ENCODE measurements at regions not wholly inside any gene's neighbourhood (a gene's known extent, or its start where the extent isn't known, plus 50 kb on each side); places are given as distances from the start of the nearest gene placed in this dataset.
"Not testable (repeated sequence)": the region's sequence is repeated elsewhere in the genome, so short reads cannot be mapped to it uniquely, and the experiment has no call there.

DNA sequence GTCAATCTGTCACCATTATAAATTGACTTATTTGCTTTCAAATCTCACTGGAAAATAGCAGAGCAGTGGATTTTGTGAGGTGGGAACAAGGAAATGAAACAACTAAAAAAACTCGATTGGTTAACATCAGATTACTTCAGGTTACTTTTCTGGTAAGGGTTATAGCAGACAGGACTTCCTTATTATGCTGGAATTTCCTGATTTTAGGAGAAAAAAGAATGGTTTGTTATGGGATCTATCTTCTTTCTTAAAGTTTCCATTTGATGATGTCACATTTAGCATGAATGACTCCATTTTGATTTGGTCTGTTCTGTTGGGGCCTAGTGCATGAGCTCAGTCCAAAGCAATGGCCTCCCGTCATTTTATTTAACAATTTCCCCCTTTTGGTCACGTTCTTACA lies 210.6 kb downstream of the KCNJ2 start:
- intact Hi-C loops (cut with DNase I) = loop anchor here in 1 of 2 donors (2.0 kb wide), 1 partner anchor 55 kb away; no protein-coding TSS in a partner anchor
- Histone ChIP-seq H3K4me3 (ENCODE audit: low read length in 2 of 2) (no peak overlapping the region), H3K9me3 (ENCODE audit: control insufficient read depth, low read length) (no peaks in the 10 kb centered on the region), H3K27ac (ENCODE audit: low read depth in 1 of 2, low read length in 2 of 2) (no peak overlapping the region), H3K27me3 (ENCODE audit: control insufficient read depth in 1 of 2, insufficient read depth in 2 of 2, low read length in 1 of 2) (no peaks in the 10 kb centered on the region), H3K4me1 (ENCODE audit: control insufficient read depth in 1 of 2, insufficient read depth in 2 of 2, low read length in 2 of 2) (no peaks in the 10 kb centered on the region), H3K36me3 (ENCODE audit: control insufficient read depth in 1 of 2, insufficient read depth in 2 of 2, low read length in 1 of 2) (no peaks in the 10 kb centered on the region)
- DNase-seq (no peak), ATAC-seq (ENCODE audit: low FRiP score) (no peak)
- WGBS, 2 donors = 81 to 82% methylated on average over 3 of the region's 3 CpGs

DNA sequence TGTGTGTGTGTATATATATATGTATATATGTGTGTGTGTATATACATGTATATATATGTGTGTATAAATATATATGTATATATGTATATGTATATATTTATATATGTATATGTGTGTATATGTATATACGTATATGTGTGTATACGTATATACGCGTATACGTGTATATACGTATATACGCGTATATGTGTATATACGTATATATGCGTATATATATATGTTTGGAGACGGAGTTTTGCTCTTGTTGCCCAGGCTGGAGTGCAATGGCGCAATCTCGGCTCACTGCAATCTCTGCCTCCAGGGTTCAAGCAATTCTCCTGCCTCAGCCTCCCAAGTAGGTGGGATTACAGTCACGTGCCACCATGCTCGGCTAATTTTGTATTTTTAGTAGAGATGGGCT lies 212.6 kb downstream of the KCNJ2 start:
- DNase-seq; H3K27me3 ChIP-seq (ENCODE audit: control insufficient read depth in 1 of 2, insufficient read depth in 2 of 2, low read length in 1 of 2); intact Hi-C loops (cut with DNase I); H3K4me1 ChIP-seq (ENCODE audit: control insufficient read depth in 1 of 2, insufficient read depth in 2 of 2, low read length in 2 of 2); H3K27ac ChIP-seq (ENCODE audit: low read depth in 1 of 2, low read length in 2 of 2); ATAC-seq (ENCODE audit: low FRiP score); H3K36me3 ChIP-seq (ENCODE audit: control insufficient read depth in 1 of 2, insufficient read depth in 2 of 2, low read length in 1 of 2); H3K4me3 ChIP-seq (ENCODE audit: low read length in 2 of 2); H3K9me3 ChIP-seq (ENCODE audit: control insufficient read depth, low read length): not testable (repeated sequence)
- 97% methylated on average over 15 of the region's 15 CpGs for WGBS, 2 donors

DNA sequence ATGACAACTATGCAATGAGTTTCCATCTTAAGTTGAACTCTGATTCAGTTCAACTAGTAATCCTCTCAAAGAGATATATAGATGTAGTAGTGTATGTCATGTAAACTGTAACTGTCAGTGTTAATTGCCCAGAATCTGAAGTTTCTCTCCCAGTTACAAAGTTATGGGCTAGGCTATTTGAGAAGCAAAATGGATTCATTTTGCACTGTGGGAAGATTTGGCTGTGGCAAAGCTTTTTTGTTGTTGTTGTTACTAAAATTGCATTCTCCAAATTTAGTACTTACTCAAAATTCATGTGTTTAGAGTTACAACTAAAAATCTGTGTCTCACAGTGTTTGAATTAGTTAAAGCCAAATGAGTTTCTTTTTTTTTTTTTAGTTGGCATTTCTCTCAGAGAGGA lies 219.0 kb downstream of the KCNJ2 start:
- DNase-seq = no peak
- no peak overlapping the region for H3K27ac ChIP-seq (ENCODE audit: low read depth in 1 of 2, low read length in 2 of 2)
- no peak overlapping the region for H3K4me3 ChIP-seq (ENCODE audit: low read length in 2 of 2)
- ATAC-seq (ENCODE audit: low FRiP score) = no peak
- intact Hi-C loops (cut with DNase I) = no loop called here
- H3K9me3 ChIP-seq (ENCODE audit: control insufficient read depth, low read length) = no peaks in the 10 kb centered on the region
- H3K36me3 ChIP-seq (ENCODE audit: control insufficient read depth in 1 of 2, insufficient read depth in 2 of 2, low read length in 1 of 2) = no peaks in the 10 kb centered on the region
- no peaks in the 10 kb centered on the region for H3K4me1 ChIP-seq (ENCODE audit: control insufficient read depth in 1 of 2, insufficient read depth in 2 of 2, low read length in 2 of 2)
- H3K27me3 ChIP-seq (ENCODE audit: control insufficient read depth in 1 of 2, insufficient read depth in 2 of 2, low read length in 1 of 2) = no peaks in the 10 kb centered on the region

DNA sequence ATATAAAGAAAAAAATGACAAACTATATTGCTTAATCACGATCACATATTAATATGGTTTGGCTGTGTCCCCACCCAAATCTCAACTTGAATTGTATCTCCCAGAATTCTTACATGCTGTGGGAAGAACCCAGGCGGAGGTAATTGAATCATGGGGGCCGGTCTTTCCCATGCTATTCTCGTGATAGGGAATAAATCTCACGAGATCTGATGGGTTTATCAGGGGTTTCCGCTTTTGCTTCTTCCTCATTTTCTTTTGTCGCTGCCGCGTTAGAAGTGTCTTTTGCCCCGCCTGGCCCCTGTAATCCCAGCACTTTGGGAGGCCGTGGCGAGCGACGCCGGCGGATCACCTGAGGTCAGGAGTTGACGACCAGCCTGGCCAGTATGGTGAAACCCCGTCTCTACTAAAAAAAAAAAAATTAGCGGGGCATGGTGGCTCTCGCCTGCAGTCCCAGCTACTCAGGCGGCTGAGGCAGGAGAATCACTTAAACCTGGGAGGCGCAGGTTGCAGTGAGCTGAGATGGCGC lies 220.0 kb downstream of the KCNJ2 start:
- H3K27me3 ChIP-seq (ENCODE audit: control insufficient read depth in 1 of 2, insufficient read depth in 2 of 2, low read length in 1 of 2); H3K36me3 ChIP-seq (ENCODE audit: control insufficient read depth in 1 of 2, insufficient read depth in 2 of 2, low read length in 1 of 2); DNase-seq; ATAC-seq (ENCODE audit: low FRiP score); intact Hi-C loops (cut with DNase I); H3K4me1 ChIP-seq (ENCODE audit: control insufficient read depth in 1 of 2, insufficient read depth in 2 of 2, low read length in 2 of 2); H3K4me3 ChIP-seq (ENCODE audit: low read length in 2 of 2); H3K9me3 ChIP-seq (ENCODE audit: control insufficient read depth, low read length); H3K27ac ChIP-seq (ENCODE audit: low read depth in 1 of 2, low read length in 2 of 2): not testable (repeated sequence)
- WGBS, 2 donors = 90% methylated on average over 23 of the region's 23 CpGs

DNA sequence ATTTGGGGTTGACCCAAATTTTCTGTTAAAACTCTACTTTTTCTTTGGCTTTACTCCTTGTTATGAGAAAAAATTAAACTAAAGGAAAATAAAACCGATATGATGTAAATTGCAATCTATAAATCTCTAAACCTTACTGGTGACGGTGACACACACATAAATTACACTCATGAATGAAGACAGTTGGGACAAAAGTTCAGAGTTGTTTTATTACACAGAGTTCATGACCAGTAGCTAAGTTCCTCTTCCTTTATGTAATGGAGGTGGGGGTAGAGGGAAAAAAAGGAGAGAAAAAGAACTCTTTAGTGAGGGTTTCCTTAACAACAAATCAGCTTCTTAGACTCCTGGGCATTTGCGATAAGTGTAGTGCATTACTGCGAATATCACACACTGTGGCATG lies 220.7 kb downstream of the KCNJ2 start:
- H3K27ac ChIP-seq (ENCODE audit: low read depth in 1 of 2, low read length in 2 of 2) = no peak overlapping the region
- H3K9me3 ChIP-seq (ENCODE audit: control insufficient read depth, low read length) = no peaks in the 10 kb centered on the region
- no peaks in the 10 kb centered on the region for H3K27me3 ChIP-seq (ENCODE audit: control insufficient read depth in 1 of 2, insufficient read depth in 2 of 2, low read length in 1 of 2)
- H3K4me1 ChIP-seq (ENCODE audit: control insufficient read depth in 1 of 2, insufficient read depth in 2 of 2, low read length in 2 of 2) = no peaks in the 10 kb centered on the region
- no peak for DNase-seq
- no peak for ATAC-seq (ENCODE audit: low FRiP score)
- H3K36me3 ChIP-seq (ENCODE audit: control insufficient read depth in 1 of 2, insufficient read depth in 2 of 2, low read length in 1 of 2) = no peaks in the 10 kb centered on the region
- WGBS, 2 donors = 18 to 42% methylated on average over 4 of the region's 4 CpGs
- H3K4me3 ChIP-seq (ENCODE audit: low read length in 2 of 2) = no peak overlapping the region
- intact Hi-C loops (cut with DNase I) = no loop called here

DNA sequence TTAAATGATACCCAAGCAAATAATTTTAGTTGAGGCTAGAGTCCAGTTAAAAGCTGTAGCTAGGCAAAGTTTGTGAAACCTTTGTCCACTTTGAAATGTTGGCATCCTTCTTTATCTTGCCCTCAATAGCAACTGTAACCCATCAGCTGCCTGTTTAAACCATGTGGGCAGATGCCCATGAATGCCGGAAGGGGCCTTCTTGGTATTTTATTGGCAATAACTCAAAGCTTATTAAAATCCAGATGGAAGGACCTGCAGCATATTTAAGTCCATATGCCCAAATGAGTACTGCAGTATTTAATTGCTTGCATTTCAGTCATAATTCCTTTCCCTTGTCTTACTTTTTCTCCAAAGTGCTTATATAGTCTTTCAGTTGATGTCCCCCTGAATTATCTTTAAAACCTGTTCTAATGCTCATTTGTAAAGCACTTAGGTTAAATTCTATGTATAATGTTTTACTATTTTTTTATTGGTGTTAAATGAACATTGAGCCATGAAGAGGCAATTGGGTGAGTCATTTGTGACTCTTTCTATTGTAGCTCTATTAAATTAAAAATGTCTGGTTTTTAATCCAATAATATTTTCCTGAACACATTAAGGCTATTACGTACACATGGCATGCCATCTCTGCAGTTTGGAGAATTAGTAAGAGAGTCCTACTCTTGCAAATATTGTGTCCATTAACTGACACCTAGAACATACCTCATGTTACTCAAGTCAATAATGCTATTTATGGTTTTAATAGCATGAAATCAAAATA lies 225.3 kb downstream of the KCNJ2 start:
- Histone ChIP-seq H3K36me3 (ENCODE audit: control insufficient read depth in 1 of 2, insufficient read depth in 2 of 2, low read length in 1 of 2) (no peaks in the 10 kb centered on the region), H3K27me3 (ENCODE audit: control insufficient read depth in 1 of 2, insufficient read depth in 2 of 2, low read length in 1 of 2) (no peaks in the 10 kb centered on the region), H3K9me3 (ENCODE audit: control insufficient read depth, low read length) (no peaks in the 10 kb centered on the region), H3K4me1 (ENCODE audit: control insufficient read depth in 1 of 2, insufficient read depth in 2 of 2, low read length in 2 of 2) (no peaks in the 10 kb centered on the region), H3K4me3 (ENCODE audit: low read length in 2 of 2) (no peak overlapping the region), H3K27ac (ENCODE audit: low read depth in 1 of 2, low read length in 2 of 2) (no peak overlapping the region)
- ATAC-seq (ENCODE audit: low FRiP score) = no peak
- intact Hi-C loops (cut with DNase I) = no loop called here
- DNase-seq = no peak
- WGBS, 2 donors = 79 to 81% methylated on average over 2 of the region's 2 CpGs

DNA sequence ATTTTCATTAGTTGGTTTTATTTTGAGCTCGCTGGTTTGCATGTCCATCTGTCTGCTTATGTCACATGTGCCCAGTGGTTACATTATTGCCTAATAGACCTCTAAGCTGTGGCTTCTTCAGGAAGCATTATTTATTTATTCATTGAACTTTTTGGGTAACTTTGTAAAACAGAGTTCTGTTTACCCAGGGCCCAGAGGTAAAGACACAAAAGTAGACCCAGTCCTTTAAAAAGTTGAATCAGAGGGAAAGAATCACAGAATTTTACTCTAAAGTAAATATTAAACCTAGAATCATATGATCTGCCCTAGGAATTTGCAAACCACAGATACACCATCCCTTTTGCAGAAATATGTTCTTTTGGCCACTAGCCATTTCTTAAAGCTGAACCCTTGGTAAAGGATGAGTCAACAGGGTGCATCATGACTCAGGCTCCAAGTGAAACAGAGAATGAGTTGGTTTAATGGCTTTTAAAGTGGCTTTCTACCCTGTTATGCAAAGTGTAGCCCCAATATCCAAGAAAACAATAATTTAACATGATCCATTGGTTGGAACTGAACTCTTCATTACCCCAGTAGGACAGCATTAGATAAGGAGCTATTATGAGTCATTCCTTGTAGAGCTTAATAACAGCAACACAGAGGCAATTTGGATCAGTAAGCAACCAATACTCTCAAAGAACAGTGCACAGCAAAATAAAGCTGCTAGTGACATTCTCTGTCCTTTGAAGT lies 236.3 kb downstream of the KCNJ2 start:
- 30 to 48% methylated on average over 1 of the region's 1 CpG for WGBS, 2 donors
- no peaks in the 10 kb centered on the region for H3K36me3 ChIP-seq (ENCODE audit: control insufficient read depth in 1 of 2, insufficient read depth in 2 of 2, low read length in 1 of 2)

DNA sequence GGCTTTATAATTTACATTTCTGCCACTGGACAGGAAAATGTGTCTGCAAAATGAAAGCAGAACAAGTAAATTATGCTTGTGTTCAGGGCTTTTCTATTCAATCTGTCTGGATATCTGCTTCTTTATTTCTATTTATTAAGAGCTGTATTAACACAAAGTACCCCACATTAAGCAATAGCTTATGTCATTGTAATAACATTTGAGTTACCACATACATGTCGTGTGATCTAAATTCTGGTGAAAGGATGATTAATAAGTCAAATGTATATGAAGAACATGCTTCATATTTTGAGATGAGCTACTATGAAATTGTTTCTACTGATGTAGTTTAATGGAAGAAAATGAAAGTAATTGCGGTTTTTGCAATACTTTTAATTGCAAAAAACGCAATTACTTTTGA lies 238.2 kb downstream of the KCNJ2 start:
- intact Hi-C loops (cut with DNase I) = no loop called here
- WGBS, 2 donors = 61 to 63% methylated on average over 3 of the region's 3 CpGs
- Histone ChIP-seq H3K27me3 (ENCODE audit: control insufficient read depth in 1 of 2, insufficient read depth in 2 of 2, low read length in 1 of 2) (no peaks in the 10 kb centered on the region), H3K9me3 (ENCODE audit: control insufficient read depth, low read length) (no peaks in the 10 kb centered on the region), H3K4me3 (ENCODE audit: low read length in 2 of 2) (no peak overlapping the region), H3K36me3 (ENCODE audit: control insufficient read depth in 1 of 2, insufficient read depth in 2 of 2, low read length in 1 of 2) (no peaks in the 10 kb centered on the region), H3K4me1 (ENCODE audit: control insufficient read depth in 1 of 2, insufficient read depth in 2 of 2, low read length in 2 of 2) (no peaks in the 10 kb centered on the region), H3K27ac (ENCODE audit: low read depth in 1 of 2, low read length in 2 of 2) (no peak overlapping the region)
- DNase-seq (no peak), ATAC-seq (ENCODE audit: low FRiP score) (no peak)

More for the DNA sequence above, 236.3 kb downstream of the KCNJ2 start:
- H3K4me1 ChIP-seq (ENCODE audit: control insufficient read depth in 1 of 2, insufficient read depth in 2 of 2, low read length in 2 of 2) = no peaks in the 10 kb centered on the region
- H3K27me3 ChIP-seq (ENCODE audit: control insufficient read depth in 1 of 2, insufficient read depth in 2 of 2, low read length in 1 of 2) = no peaks in the 10 kb centered on the region
- DNase-seq = no peak
- H3K4me3 ChIP-seq (ENCODE audit: low read length in 2 of 2) = no peak overlapping the region
- H3K27ac ChIP-seq (ENCODE audit: low read depth in 1 of 2, low read length in 2 of 2) = no peak overlapping the region
- intact Hi-C loops (cut with DNase I) = no loop called here
- no peaks in the 10 kb centered on the region for H3K9me3 ChIP-seq (ENCODE audit: control insufficient read depth, low read length)
- no peak for ATAC-seq (ENCODE audit: low FRiP score)

DNA sequence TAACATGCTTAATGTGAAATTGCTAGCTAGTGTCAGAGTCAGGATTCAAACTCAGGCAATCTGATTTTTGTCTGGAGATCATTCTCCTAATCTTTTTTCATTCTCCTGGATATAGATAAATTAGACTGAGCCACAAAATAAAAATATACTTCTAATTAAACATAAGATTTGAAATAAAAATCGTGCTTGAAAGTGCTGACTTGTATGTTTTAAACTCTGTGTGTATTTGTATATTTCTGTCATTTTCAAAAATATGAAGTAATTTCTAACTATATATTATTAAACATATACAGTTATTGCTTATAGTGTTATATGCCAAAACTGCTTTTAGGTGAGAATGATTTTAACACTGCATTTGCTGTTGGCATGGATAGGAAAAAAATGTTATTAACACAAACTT lies 239.4 kb downstream of the KCNJ2 start:
- no peak for DNase-seq
- intact Hi-C loops (cut with DNase I) = no loop called here
- no peak for ATAC-seq (ENCODE audit: low FRiP score)
- no peak overlapping the region for H3K27ac ChIP-seq (ENCODE audit: low read depth in 1 of 2, low read length in 2 of 2)
- no peaks in the 10 kb centered on the region for H3K9me3 ChIP-seq (ENCODE audit: control insufficient read depth, low read length)
- whole genome bisulfite sequencing, 2 donors = 69 to 74% methylated on average over 1 of the region's 1 CpG
- no peak overlapping the region for H3K4me3 ChIP-seq (ENCODE audit: low read length in 2 of 2)
- no peaks in the 10 kb centered on the region for H3K27me3 ChIP-seq (ENCODE audit: control insufficient read depth in 1 of 2, insufficient read depth in 2 of 2, low read length in 1 of 2)
- no peaks in the 10 kb centered on the region for H3K4me1 ChIP-seq (ENCODE audit: control insufficient read depth in 1 of 2, insufficient read depth in 2 of 2, low read length in 2 of 2)
- no peaks in the 10 kb centered on the region for H3K36me3 ChIP-seq (ENCODE audit: control insufficient read depth in 1 of 2, insufficient read depth in 2 of 2, low read length in 1 of 2)
